Loucy (cell line): ENCODE measurements at regions not wholly inside any gene's neighbourhood (a gene's known extent, or its start where the extent isn't known, plus 50 kb on each side); places are given as distances from the start of the nearest gene placed in this dataset.

ENCODE experiments used
- H2AFZ ChIP-seq: fragments of 200-600 bp; sonication (generic); 2 replicates; pipeline ENCODE4 v1.6.0; 2016; ENCODE audit warnings: antibody characterized with exemption, mild to moderate bottlenecking, low read length, moderate library complexity
- H3F3A ChIP-seq: fragments of 200-600 bp; 2 replicates; pipeline ENCODE4 v1.6.0; 2016; ENCODE audit warnings: antibody characterized with exemption, low read depth, mild to moderate bottlenecking
- H3K27me3 ChIP-seq: fragments of 200-600 bp; sonication (generic); 2 replicates; pipeline ENCODE4 v1.6.1; 2014; ENCODE audit warnings: low read length, mild to moderate bottlenecking; ENCODE audit not compliant: insufficient read depth, poor library complexity, severe bottlenecking
- H3K36me3 ChIP-seq: fragments of 200-600 bp; sonication (generic); 2 replicates; pipeline ENCODE4 v1.6.1; 2016; ENCODE audit warnings: low read length; ENCODE audit not compliant: insufficient read depth
- H3K4me1 ChIP-seq: fragments of 200-600 bp; sonication (generic); 2 replicates; pipeline ENCODE4 v1.5.1; 2014; ENCODE audit warnings: low read length, mild to moderate bottlenecking; ENCODE audit not compliant: insufficient read depth, poor library complexity, severe bottlenecking
- H3K4me2 ChIP-seq: fragments of 200-600 bp; sonication (generic); 2 replicates; pipeline ENCODE4 v1.6.0; 2014; ENCODE audit warnings: antibody characterized with exemption, low read length, low read depth, mild to moderate bottlenecking; ENCODE audit not compliant: poor library complexity, severe bottlenecking
- H3K4me3 ChIP-seq: fragments of 200-600 bp; sonication (generic); 2 replicates; pipeline ENCODE4 v1.5.1; 2014; ENCODE audit warnings: low read length, mild to moderate bottlenecking, mixed read lengths; ENCODE audit not compliant: poor library complexity, severe bottlenecking
- H3K79me2 ChIP-seq: fragments of 200-600 bp; sonication (generic); 2 replicates; pipeline ENCODE4 v1.6.1; 2014; ENCODE audit warnings: low read length; ENCODE audit not compliant: insufficient read depth
- H3K9ac ChIP-seq: fragments of 200-600 bp; sonication (generic); 2 replicates; pipeline ENCODE4 v1.6.0; 2014; ENCODE audit warnings: mild to moderate bottlenecking, low read depth, low read length, moderate library complexity; ENCODE audit not compliant: poor library complexity, severe bottlenecking
- H3K9me2 ChIP-seq: fragments of 200-600 bp; sonication (generic); replicated peaks from 2 replicates; pipeline ENCODE4 v1.6.1; 2016; ENCODE audit warnings: low read depth, low read length, mixed read lengths
- H3K9me3 ChIP-seq: fragments of 200-600 bp; sonication (generic); 2 replicates; pipeline ENCODE4 v1.6.1; 2014; ENCODE audit warnings: mild to moderate bottlenecking, antibody characterized with exemption, low read length, low read depth; ENCODE audit not compliant: insufficient read depth
- H4K20me1 ChIP-seq: fragments of 200-600 bp; sonication (generic); 2 replicates; pipeline ENCODE4 v1.6.0; 2014; ENCODE audit warnings: antibody characterized with exemption, low read length, mild to moderate bottlenecking; ENCODE audit not compliant: insufficient read depth, poor library complexity, severe bottlenecking
- EZH2phosphoT487 ChIP-seq: fragments of 200-600 bp; IDR thresholded peaks from 2 replicates; pipeline ENCODE4 v1.6.1; 2018; ENCODE audit warnings: antibody characterized with exemption, mild to moderate bottlenecking, moderate library complexity, borderline replicate concordance
- TF ChIP-seq, protein P1 (sequence below): fragments of 200-600 bp; sonication (generic); conservative IDR thresholded peaks from 2 replicates; pipeline ENCODE4 v1.5.1; 2014; ENCODE audit warnings: mild to moderate bottlenecking, antibody characterized with exemption, low read length

DNA sequence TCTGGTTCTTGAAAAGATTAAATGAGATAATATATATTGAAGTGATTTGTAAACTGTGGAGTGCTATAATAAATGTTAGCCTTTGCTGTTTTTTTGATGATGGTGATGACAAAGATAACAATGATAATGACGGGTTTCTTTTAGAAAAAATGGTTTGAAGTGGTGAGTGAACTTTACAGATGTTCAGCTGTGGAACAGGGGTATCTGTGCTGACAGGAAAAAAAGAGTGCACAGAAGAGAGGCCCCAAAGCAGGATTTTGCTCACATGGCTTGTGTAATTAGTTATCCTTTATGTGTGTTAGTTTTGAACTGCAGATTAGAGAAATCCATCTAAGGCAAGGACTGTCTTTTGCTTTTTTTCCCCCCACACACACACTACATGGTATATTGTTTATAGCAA lies 119.2 kb downstream of the CYSLTR2 start:
- Histone ChIP-seq H3K4me3 (no peak overlapping the region), H2AFZ (no peak overlapping the region), H3K79me2 (no peaks in the 10 kb centered on the region), H3K27me3 (no peaks in the 10 kb centered on the region), H4K20me1 (no peaks in the 10 kb centered on the region), H3K9me2 (no peaks in the 10 kb centered on the region), H3F3A (no peaks in the 10 kb centered on the region), H3K36me3 (no peaks in the 10 kb centered on the region), H3K4me2 (no peak overlapping the region), H3K9ac (no peak overlapping the region), H3K9me3 (no peaks in the 10 kb centered on the region; the same call in 1 of the 2 replicates), H3K4me1 (no peaks in the 10 kb centered on the region)
- TF ChIP-seq, protein P1, sequence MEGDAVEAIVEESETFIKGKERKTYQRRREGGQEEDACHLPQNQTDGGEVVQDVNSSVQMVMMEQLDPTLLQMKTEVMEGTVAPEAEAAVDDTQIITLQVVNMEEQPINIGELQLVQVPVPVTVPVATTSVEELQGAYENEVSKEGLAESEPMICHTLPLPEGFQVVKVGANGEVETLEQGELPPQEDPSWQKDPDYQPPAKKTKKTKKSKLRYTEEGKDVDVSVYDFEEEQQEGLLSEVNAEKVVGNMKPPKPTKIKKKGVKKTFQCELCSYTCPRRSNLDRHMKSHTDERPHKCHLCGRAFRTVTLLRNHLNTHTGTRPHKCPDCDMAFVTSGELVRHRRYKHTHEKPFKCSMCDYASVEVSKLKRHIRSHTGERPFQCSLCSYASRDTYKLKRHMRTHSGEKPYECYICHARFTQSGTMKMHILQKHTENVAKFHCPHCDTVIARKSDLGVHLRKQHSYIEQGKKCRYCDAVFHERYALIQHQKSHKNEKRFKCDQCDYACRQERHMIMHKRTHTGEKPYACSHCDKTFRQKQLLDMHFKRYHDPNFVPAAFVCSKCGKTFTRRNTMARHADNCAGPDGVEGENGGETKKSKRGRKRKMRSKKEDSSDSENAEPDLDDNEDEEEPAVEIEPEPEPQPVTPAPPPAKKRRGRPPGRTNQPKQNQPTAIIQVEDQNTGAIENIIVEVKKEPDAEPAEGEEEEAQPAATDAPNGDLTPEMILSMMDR: no peak
- TF ChIP-seq EZH2phosphoT487: no peak

DNA sequence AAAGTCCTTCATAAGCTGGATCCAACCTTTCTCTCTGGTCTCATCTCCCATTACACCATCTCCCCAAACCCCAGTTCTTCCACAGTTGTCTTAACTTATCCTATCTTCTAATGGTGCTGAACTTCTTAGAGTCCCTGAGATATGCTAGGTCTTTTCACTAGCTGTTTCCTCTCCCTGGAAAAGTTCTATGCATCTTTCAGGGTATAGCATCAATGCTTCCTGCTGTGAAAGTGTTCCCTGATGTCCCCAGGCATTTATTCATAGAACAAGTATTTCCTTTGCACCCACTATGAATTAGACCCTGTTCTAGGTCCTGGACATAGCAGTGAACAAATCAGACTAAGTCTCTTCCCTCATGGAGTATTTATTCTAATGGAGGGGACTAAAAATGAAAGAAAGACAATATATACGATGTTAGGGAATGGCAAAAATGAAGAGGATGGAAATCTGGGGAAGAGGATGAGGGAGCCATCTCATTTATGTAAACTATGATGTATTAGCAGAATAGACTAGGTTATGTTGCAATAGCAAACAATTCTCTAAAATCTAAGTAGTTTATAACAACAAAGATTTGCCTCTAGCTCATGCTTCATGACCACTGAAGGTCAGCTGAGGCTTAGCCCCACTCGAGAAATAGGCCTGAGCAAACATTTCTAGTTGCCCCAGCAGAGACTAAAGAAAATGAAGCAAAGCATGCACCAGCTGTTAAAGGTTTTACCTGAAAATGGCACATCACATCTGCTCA lies 120.0 kb downstream of the CYSLTR2 start:
- Histone ChIP-seq H3K36me3 (no peaks in the 10 kb centered on the region), H3K79me2 (no peaks in the 10 kb centered on the region), H3K4me3 (no peak overlapping the region), H3K27me3 (no peaks in the 10 kb centered on the region), H3K4me2 (no peak overlapping the region), H3K9me2 (no peaks in the 10 kb centered on the region), H3K9ac (no peak overlapping the region), H4K20me1 (no peaks in the 10 kb centered on the region), H3K4me1 (no peaks in the 10 kb centered on the region), H3F3A (no peaks in the 10 kb centered on the region), H3K9me3 (no peaks in the 10 kb centered on the region), H2AFZ (no peak overlapping the region; the same call in 1 of the 2 replicates)
- no peak for TF ChIP-seq EZH2phosphoT487
- TF ChIP-seq, protein P1: no peak

DNA sequence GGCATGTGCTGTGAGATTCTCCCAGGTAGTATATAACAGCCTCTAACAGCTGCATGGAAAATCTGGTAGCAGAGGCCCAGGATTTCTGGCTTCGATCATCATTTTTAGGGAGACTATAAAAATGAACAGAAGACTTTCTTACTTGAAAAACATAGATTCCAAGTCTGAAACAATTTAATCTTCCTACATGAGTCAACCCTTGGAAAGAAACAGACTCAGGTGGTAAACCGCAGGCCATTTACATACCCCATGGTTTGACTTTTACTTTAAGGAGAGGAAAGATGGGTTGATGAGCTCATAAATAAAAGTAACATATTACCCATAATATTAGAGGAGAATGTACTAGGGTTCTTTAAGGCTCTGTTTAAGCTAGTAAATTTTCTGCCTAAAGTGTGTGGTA lies 121.6 kb downstream of the CYSLTR2 start:
- no peaks in the 10 kb centered on the region for H3F3A ChIP-seq
- H3K9ac ChIP-seq: no peak overlapping the region
- no peak overlapping the region for H3K4me2 ChIP-seq

More for the DNA sequence above, 121.6 kb downstream of the CYSLTR2 start:
- Histone ChIP-seq H2AFZ (no peak overlapping the region), H3K36me3 (no peaks in the 10 kb centered on the region), H3K27me3 (peaks cover 6% of the 10 kb centered on the region), H3K4me3 (no peak overlapping the region), H4K20me1 (no peaks in the 10 kb centered on the region), H3K4me1 (no peaks in the 10 kb centered on the region), H3K9me2 (no peaks in the 10 kb centered on the region), H3K9me3 (no peaks in the 10 kb centered on the region; the same call in 1 of the 2 replicates), H3K79me2 (no peaks in the 10 kb centered on the region)
- TF ChIP-seq EZH2phosphoT487: no peak
- TF ChIP-seq, protein P1: no peak
